Panc1 (cell line): ENCODE measurements at regions not wholly inside any gene's neighbourhood (a gene's known extent, or its start where the extent isn't known, plus 50 kb on each side); places are given as distances from the start of the nearest gene placed in this dataset.

Experiments
- ATAC-seq: fragments of 200-7000 bp; cut with Tn5 transposase; 2 replicates; pipeline ENCODE4 v1.9.1; 2020; ENCODE audit warnings: mild to moderate bottlenecking, moderate library complexity
- BruUV-seq: library from RNA; stranded (reverse); fragments of 400-500 nt; replicated peaks from 2 replicates; lab custom pipeline; 2021; lab: Mats Ljungman, UMichigan
- CTCF ChIA-PET: fragments of 300-600 bp; sonication (Branson Sonifier 250); formaldehyde crosslinking; loops from one replicate; lab custom pipeline; 2022; ENCODE audit warnings: antibody characterized with exemption; lab: Charles Lee
- POLR2A ChIA-PET: fragments of 300-600 bp; sonication (Branson Sonifier 250); formaldehyde crosslinking; loops from one replicate; lab custom pipeline; 2022; ENCODE audit warnings: antibody characterized with exemption; lab: Charles Lee
- DNase-seq: peaks from one replicate; pipeline ENCODE4 v3.0.0-alpha.2; 2010; ENCODE audit warnings: low read depth, low spot score
- H3K27ac ChIP-seq: 2 replicates; pipeline ENCODE4 v1.5.1; 2011; ENCODE audit warnings: mild to moderate bottlenecking, low read length, inconsistent platforms
- H3K27me3 ChIP-seq: fragments of 200-500 bp; sonication (Bioruptor generic); 2 replicates; pipeline ENCODE4 v1.6.0; 2014; ENCODE audit warnings: low read length, inconsistent platforms; ENCODE audit not compliant: control insufficient read depth, insufficient read depth
- H3K36me3 ChIP-seq: fragments of 200-500 bp; sonication (Bioruptor generic); 2 replicates; pipeline ENCODE4 v1.5.1; 2014; ENCODE audit warnings: inconsistent platforms, mild to moderate bottlenecking, low read length, moderate library complexity; ENCODE audit not compliant: control insufficient read depth, insufficient read depth
- H3K4me1 ChIP-seq: 2 replicates; pipeline ENCODE4 v1.5.1; 2011; ENCODE audit warnings: inconsistent platforms, mild to moderate bottlenecking, low read length, moderate library complexity; ENCODE audit not compliant: control insufficient read depth, insufficient read depth
- H3K4me3 ChIP-seq, 2 experiments: 2 replicates each; pipeline ENCODE4 v1.5.1; 2011 to 2012; ENCODE audit warnings: low read depth in 2 of 2, low read length in 2 of 2, mild to moderate bottlenecking in 2 of 2, inconsistent platforms in 1 of 2, moderate library complexity in 1 of 2
- H3K9me3 ChIP-seq: fragments of 200-500 bp; sonication (Bioruptor generic); 2 replicates; pipeline ENCODE4 v1.5.1; 2014; ENCODE audit warnings: low read depth, mild to moderate bottlenecking, inconsistent platforms, low read length, moderate library complexity; ENCODE audit not compliant: control insufficient read depth, insufficient read depth
- POLR2AphosphoS5 ChIP-seq: IDR thresholded peaks from 2 replicates; pipeline ENCODE4 v1.6.1; 2012; ENCODE audit warnings: mild to moderate bottlenecking, low read depth, low read length, moderate library complexity
- SIN3A ChIP-seq: IDR thresholded peaks from 2 replicates; pipeline ENCODE4 v1.6.1; 2012; ENCODE audit warnings: low read depth, mild to moderate bottlenecking, low read length, moderate library complexity, borderline replicate concordance; ENCODE audit not compliant: insufficient read depth
- TCF7L2 ChIP-seq: IDR thresholded peaks from 2 replicates; pipeline ENCODE4 v1.6.1; 2011; ENCODE audit warnings: mild to moderate bottlenecking, low read depth, low read length, inconsistent platforms
- in situ Hi-C: cut with HindIII; loops from 2 replicates; pipeline ENCODE4 v1.10.0; 2016; ENCODE audit warnings: low sequenced_read_pairs, low pct_unique_long_range_greater_than_20kb
- intact Hi-C: fragments of 100-400 bp; cut with micrococcal nuclease; formaldehyde crosslinking; loops from one replicate; pipeline ENCODE4 v1.10.0; 2022; ENCODE audit not compliant: unreplicated experiment
- TF ChIP-seq, protein P1 (sequence below): fragments of 450-650 bp; IDR thresholded peaks from 2 replicates; pipeline ENCODE4 v1.5.1; 2017; ENCODE audit warnings: mild to moderate bottlenecking
- TF ChIP-seq, protein P2 (sequence below), 2 experiments: IDR thresholded peaks; 2 replicates each; pipeline ENCODE4 v1.6.1; 2011 to 2012; ENCODE audit warnings: low read depth in 2 of 2, control low read depth in 1 of 2, low read length in 1 of 2, mild to moderate bottlenecking in 1 of 2, moderate library complexity in 1 of 2; ENCODE audit not compliant: insufficient read depth in 1 of 2

DNA sequence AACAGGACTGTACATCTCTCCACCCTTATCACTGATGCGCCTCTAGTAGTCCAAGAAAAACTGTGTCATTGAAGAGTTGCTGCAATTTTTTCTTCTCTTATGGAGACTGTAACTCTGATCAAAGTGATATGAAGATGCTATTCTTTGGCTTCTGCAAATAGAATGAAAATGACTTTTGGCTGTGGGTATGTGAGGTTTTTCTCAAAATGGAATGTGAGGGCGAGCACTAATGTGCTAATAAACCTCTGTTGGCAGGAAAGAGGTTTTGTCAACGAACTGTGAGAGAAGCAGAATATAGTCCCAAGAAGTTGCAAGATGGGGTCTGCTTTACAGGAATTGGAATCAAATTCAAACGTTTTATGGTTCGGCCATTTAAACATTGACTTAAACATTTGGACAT lies 252.0 kb upstream of the GAS1 start:
- DNase-seq (no peak), ATAC-seq (no peak)
- TF ChIP-seq POLR2AphosphoS5 (no peak), SIN3A (no peak), TCF7L2 (no peak)
- TF ChIP-seq, protein P1, sequence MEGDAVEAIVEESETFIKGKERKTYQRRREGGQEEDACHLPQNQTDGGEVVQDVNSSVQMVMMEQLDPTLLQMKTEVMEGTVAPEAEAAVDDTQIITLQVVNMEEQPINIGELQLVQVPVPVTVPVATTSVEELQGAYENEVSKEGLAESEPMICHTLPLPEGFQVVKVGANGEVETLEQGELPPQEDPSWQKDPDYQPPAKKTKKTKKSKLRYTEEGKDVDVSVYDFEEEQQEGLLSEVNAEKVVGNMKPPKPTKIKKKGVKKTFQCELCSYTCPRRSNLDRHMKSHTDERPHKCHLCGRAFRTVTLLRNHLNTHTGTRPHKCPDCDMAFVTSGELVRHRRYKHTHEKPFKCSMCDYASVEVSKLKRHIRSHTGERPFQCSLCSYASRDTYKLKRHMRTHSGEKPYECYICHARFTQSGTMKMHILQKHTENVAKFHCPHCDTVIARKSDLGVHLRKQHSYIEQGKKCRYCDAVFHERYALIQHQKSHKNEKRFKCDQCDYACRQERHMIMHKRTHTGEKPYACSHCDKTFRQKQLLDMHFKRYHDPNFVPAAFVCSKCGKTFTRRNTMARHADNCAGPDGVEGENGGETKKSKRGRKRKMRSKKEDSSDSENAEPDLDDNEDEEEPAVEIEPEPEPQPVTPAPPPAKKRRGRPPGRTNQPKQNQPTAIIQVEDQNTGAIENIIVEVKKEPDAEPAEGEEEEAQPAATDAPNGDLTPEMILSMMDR: no peak
- TF ChIP-seq, protein P2, sequence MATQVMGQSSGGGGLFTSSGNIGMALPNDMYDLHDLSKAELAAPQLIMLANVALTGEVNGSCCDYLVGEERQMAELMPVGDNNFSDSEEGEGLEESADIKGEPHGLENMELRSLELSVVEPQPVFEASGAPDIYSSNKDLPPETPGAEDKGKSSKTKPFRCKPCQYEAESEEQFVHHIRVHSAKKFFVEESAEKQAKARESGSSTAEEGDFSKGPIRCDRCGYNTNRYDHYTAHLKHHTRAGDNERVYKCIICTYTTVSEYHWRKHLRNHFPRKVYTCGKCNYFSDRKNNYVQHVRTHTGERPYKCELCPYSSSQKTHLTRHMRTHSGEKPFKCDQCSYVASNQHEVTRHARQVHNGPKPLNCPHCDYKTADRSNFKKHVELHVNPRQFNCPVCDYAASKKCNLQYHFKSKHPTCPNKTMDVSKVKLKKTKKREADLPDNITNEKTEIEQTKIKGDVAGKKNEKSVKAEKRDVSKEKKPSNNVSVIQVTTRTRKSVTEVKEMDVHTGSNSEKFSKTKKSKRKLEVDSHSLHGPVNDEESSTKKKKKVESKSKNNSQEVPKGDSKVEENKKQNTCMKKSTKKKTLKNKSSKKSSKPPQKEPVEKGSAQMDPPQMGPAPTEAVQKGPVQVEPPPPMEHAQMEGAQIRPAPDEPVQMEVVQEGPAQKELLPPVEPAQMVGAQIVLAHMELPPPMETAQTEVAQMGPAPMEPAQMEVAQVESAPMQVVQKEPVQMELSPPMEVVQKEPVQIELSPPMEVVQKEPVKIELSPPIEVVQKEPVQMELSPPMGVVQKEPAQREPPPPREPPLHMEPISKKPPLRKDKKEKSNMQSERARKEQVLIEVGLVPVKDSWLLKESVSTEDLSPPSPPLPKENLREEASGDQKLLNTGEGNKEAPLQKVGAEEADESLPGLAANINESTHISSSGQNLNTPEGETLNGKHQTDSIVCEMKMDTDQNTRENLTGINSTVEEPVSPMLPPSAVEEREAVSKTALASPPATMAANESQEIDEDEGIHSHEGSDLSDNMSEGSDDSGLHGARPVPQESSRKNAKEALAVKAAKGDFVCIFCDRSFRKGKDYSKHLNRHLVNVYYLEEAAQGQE (IDR thresholded peaks at IDR 0.05; ENCODE audit: insufficient read depth in 1 of 2, low read depth in 2 of 2, low read length in 1 of 2): no peak
- no peaks in the 10 kb centered on the region for H3K4me1 ChIP-seq
- H3K4me3 ChIP-seq: no peak overlapping the region
- no TSS peak for BruUV-seq
- in situ Hi-C loops (no loop called here), intact Hi-C loops (no loop called here)
- ChIA-PET CTCF (no interaction called here), POLR2A (no interaction called here)
- H3K9me3 ChIP-seq: no peaks in the 10 kb centered on the region
- H3K27me3 ChIP-seq: no peaks in the 10 kb centered on the region
- H3K36me3 ChIP-seq: no peaks in the 10 kb centered on the region
- no peak overlapping the region for H3K27ac ChIP-seq

DNA sequence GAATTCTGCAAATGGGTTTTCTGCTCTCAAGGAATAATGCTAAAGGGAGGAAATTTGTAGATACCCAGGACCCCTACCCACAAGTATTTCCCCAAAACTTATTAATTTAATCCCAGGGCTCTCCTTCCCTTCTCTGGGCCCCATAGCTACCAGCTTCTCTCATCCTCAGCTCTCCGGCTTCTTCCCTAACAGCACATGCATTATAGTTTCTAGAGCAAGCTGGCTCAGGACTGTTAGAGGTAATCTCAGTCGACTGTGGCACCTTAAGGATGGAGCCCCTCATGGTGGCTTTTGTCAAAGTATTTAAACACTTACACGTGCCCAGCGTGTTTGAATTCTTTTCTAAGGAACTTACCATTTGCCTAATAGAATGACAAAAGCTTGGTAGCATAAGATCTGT lies 252.5 kb upstream of the GAS1 start:
- no peak overlapping the region for H3K27ac ChIP-seq
- no peaks in the 10 kb centered on the region for H3K4me1 ChIP-seq
- no TSS peak for BruUV-seq
- no peaks in the 10 kb centered on the region for H3K27me3 ChIP-seq
- ATAC-seq (no peak), DNase-seq (no peak)
- CTCF ChIA-PET: no interaction called here
- no peaks in the 10 kb centered on the region for H3K36me3 ChIP-seq
- in situ Hi-C loops (no loop called here), intact Hi-C loops (no loop called here)
- no peaks in the 10 kb centered on the region for H3K9me3 ChIP-seq
- POLR2A ChIA-PET: no interaction called here
- H3K4me3 ChIP-seq: no peak overlapping the region
- no peak for TF ChIP-seq SIN3A
- TF ChIP-seq, protein P1: no peak
- TF ChIP-seq POLR2AphosphoS5: no peak
- TF ChIP-seq, protein P2 (IDR thresholded peaks at IDR 0.05; ENCODE audit: insufficient read depth in 1 of 2, low read depth in 2 of 2, low read length in 1 of 2): no peak
- no peak for TF ChIP-seq TCF7L2
